Activated CD8-positive, alpha-beta memory T cell treated with anti-CD3 and anti-CD28 coated beads for 1 hour (primary cell): ENCODE measurements at regions not wholly inside any gene's neighbourhood (a gene's known extent, or its start where the extent isn't known, plus 50 kb on each side); places are given as distances from the start of the nearest gene placed in this dataset.
"Not testable (repeated sequence)": the region's sequence is repeated elsewhere in the genome, so short reads cannot be mapped to it uniquely, and the experiment has no call there.

Experiments
- DNase-seq, 2 donors: peaks; one replicate each; pipeline ENCODE4 v3.0.0-alpha.2; 2020; ENCODE audit warnings: low read depth in 1 of 2; ENCODE audit errors: extremely low read depth in 1 of 2

DNA sequence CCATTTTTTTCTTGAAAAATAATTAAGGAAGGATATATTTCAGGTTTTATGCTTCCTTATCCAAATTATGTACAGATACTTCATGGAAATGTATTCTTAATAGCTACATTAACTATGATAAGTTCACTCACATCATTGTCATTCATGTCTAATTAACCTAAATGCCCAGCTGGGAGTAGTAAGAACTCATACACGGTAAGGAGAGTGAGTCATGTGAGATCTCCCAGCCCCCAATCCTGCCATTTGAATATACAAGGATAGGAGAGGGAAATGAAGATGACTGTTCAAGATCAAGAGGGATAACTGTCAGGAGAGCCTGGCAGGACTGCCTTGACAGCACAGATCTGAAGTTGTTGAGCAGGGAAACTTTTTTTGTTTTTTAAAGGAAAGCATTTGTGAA is 343.4 kb upstream of the USP15 start:
- DNase-seq = no peak

DNA sequence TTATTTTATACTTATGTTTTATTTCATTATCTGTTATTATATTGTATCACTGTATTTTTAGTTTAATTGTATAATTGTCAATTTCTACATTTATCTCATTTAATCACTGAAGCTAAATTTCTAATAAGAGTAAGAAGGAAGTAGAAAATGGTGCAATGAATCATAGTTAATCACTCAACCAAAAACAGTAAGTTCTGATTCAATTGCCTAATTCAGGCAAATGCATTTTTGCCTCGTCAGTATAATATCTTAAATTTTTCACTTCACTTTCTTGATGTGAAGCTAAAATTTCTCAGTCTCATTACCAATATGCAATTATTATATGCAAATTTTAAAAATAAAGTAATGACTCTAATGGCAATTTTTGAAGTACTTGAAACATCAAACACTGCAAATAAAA is 340.5 kb upstream of the USP15 start:
- DNase-seq = no peak

- DNase-seq = no peak
Measured at GRCh38 chr12:61920230-61920629, 340.0 kb upstream of the USP15 start.

DNA sequence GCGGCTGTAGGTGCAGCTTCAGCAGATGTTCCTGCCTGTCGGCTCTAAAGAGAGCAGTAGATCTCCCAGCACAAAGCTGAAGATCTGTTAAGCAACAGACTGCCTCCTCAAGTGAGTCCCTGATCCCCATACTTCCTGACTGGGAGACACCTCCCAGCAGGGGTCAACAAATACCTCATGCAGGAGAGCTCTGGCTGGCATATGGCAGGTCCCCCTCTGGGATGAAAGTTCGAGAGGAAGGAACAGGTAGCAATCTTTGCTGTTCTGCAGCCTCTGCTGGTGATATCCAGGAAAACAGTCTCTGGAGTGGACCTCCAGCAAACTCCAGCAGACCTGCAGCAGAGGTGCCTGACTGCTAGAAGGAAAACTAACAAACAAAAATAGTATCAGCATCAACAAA is 337.1 kb upstream of the USP15 start:
- DNase-seq = no peak

DNA sequence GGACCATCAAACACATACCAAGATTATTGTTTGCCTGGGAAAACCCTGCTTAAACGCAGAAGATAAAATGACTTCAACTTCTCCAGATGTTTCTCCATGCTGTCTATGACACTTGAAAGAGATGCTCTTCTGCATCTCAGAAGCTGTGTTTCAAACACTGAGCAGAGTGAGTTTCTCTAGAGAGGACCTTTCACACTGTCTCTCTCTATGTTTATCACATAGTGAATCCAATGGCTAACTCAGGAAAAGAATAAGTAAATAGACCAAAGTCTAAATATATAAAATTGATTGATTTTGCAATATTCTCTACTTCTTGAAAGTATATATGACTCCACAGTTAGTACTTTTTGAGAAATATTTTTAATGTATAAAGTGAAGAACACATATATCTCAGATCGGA is 325.6 kb upstream of the USP15 start:
- DNase-seq = no peak

DNA sequence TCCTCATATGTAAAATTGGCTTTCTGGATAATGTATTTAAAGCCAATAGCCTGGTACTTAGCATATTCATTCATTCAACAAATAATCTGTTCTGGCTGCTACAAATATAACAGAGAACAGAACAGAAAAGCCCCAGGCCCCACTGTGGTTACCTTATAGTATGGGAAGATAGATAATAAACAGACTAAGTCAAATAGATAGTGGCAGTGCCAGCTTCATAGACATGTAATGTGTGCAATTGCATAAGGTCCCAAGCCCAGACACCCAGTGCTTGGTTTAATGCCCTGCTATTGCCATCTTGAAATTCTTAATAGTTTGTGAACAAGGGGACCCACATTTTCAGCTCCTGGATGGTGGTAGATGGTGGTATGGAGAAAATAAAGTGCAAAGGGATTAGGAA is 320.2 kb upstream of the USP15 start:
- DNase-seq = no peak

GRCh38 chr12:61956545-61956944 is 303.7 kb upstream of the USP15 start:
- no peak for DNase-seq

DNA sequence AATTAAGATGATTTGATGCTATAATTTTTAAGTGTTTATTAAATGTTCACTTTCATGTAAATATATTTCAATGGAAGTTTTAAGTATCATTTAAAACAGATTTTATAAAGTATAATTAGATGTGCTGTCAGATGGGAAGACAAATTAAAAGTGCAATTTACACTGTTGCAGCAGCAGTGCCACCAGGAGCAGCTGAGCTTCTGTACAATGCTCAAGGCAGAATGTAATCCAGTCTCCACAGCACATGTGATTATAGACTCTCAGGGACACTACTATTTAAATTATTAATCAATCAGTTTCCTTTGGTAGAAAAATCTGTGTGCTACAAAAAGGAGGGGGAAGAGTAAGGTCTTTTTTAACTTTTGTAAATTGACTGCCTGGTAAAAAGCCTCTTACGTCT is 285.7 kb upstream of the USP15 start:
- DNase-seq = no peak

DNA sequence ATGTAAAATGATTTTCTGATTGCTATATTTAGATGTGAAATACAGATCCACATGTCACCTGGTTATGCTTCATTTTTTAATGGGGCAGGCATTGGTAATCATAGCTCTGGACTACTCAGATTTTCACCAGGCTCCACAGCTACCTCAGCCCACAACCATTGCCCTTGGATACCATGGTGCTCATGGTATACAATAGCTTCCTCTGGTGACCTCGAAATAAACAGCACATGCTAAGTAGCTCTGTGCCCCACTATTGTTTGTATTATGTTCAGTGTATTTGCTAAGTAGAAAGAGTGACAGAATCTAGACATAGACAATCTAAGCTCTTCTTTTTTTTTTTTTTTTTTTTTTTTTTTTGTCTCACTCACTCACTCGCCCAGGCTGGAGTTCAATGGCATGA is 274.4 kb upstream of the USP15 start:
- no peak for DNase-seq

- DNase-seq = no peak
Measured at GRCh38 chr12:61987173-61987572, 273.0 kb upstream of the USP15 start.

- DNase-seq = no peak
Measured at GRCh38 chr12:61991661-61992060, 268.5 kb upstream of the USP15 start.

GRCh38 chr12:61993734-61994345 is 266.4 kb upstream of the USP15 start:
- DNase-seq = no peak

GRCh38 chr12:61996717-61997116 is 263.5 kb upstream of the USP15 start:
- no peak for DNase-seq

DNA sequence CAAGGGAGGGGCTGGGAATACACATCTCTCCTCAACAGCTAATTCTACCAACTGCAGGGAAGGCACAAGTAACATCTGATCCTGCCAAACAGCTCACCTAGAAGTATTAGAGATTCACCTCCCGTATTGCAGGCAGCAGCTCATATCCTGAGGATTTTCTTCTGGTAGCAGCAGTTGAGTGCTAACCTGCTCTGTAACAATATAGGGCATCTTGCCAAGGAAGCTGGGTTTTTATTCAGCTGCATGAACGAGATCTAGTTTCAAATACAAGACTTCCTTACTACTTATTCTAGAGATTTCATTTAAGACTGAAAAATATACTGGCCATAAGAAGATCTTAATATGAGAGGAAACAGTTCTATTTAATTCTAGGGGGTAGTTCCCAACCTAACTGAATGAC is 261.4 kb upstream of the USP15 start:
- DNase-seq = no peak

- no peak for DNase-seq
Measured at GRCh38 chr12:61999311-61999710, 260.9 kb upstream of the USP15 start.

- DNase-seq = no peak
Measured at GRCh38 chr12:62001424-62001823, 258.8 kb upstream of the USP15 start.

GRCh38 chr12:62003226-62003625 is 257.0 kb upstream of the USP15 start:
- DNase-seq = no peak

- DNase-seq = no peak
Measured at GRCh38 chr12:62003701-62004100, 256.5 kb upstream of the USP15 start.

- no peak for DNase-seq
Measured at GRCh38 chr12:62005615-62006014, 254.6 kb upstream of the USP15 start.

GRCh38 chr12:62006076-62006732 is 254.0 kb upstream of the USP15 start:
- DNase-seq = no peak

- DNase-seq = no peak
Measured at GRCh38 chr12:62008703-62009102, 251.5 kb upstream of the USP15 start.

DNA sequence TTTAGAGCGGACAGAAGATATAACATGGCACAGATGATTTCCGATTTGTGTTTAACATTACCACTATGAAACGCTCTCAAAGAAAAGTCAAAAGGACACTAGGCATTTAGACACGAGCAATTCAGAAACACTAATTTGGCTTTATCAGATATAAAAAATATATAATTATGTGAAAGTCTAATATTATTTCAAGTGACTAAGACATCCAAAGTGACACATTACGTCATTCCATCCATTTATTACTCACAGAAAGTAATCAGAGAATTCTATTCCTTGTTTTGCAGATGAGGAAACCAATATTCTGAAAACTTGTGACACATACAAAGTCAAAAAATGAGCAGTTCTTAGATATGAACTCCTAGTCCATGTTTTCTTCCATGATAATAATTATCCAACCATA is 250.8 kb upstream of the USP15 start:
- no peak for DNase-seq

DNA sequence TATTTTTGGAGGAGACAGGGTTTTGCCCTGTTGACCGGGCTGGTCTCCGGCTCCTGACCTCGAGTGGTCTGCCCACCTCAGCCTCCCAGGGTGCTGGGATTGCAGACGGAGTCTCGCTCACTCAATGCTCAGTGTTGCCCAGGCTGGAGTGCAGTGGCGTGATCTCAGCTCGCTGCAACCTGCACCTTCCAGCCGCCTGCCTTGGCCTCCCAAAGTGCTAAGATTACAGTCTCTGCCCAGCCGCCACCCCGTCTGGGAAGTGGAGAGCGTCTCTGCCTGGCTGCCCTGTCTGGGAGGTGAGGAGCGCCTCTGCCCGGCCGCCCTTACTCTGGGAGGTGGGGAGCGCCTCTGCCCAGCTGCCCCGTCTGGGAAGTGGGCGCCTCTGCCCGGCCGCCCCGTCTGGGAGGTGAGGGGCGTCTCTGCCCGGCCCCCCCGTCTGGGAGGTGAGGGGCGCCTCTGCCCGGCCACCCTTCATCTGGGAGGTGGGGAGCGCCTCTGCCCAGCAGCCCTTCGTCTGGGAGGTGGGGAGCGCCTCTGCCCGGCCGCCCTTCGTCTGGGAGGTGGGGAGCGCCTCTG is 249.8 kb upstream of the USP15 start:
- not testable (repeated sequence) for DNase-seq
